ENCODE measurements at regions not wholly inside any gene's neighbourhood (a gene's known extent, or its start where the extent isn't known, plus 50 kb on each side); places are given as distances from the start of the nearest gene placed in this dataset.

DNA sequence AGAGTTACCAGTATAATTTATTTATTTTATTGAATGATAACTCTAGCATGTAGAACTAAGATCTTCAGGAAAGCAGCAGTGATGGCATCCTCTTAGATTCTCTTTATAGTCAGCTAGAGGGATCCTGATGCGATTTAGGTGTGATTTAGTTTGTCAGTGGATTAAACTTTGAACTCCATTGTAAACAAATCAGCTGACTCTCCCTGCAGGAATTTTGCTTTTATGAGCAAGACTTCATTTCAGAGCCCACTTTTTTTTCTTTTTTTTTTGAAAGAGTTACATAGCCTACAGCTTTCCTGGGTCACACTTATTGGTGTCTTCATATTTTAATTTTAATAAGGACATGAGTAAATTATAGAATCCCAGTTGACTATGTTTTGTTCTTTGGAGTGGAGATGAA lies 93.8 kb upstream of the SEMA6A start:
- H3K9me3 Mint-ChIP-seq, result peaks cover 9% of the 10 kb centered on the region
- H3K27ac Mint-ChIP-seq, result no peak overlapping the region
- H3K4me3 Mint-ChIP-seq, result no peak overlapping the region
- POLR2A ChIA-PET, result interaction anchor here (0.6 kb wide), 1 partner anchor 111 kb away, joined by 3 read pairs; no protein-coding TSS in a partner anchor
- H3K36me3 Mint-ChIP-seq, result no peaks in the 10 kb centered on the region
- DNase-seq (ENCODE audit: low spot score) (no peak), ATAC-seq (no peak)
- H3K4me1 Mint-ChIP-seq, result peaks cover 3% of the 10 kb centered on the region
- CTCF ChIA-PET, result no interaction called here
- H3K27me3 Mint-ChIP-seq (ENCODE audit: low read depth), result no peaks in the 10 kb centered on the region
- TF ChIP-seq, protein P1, sequence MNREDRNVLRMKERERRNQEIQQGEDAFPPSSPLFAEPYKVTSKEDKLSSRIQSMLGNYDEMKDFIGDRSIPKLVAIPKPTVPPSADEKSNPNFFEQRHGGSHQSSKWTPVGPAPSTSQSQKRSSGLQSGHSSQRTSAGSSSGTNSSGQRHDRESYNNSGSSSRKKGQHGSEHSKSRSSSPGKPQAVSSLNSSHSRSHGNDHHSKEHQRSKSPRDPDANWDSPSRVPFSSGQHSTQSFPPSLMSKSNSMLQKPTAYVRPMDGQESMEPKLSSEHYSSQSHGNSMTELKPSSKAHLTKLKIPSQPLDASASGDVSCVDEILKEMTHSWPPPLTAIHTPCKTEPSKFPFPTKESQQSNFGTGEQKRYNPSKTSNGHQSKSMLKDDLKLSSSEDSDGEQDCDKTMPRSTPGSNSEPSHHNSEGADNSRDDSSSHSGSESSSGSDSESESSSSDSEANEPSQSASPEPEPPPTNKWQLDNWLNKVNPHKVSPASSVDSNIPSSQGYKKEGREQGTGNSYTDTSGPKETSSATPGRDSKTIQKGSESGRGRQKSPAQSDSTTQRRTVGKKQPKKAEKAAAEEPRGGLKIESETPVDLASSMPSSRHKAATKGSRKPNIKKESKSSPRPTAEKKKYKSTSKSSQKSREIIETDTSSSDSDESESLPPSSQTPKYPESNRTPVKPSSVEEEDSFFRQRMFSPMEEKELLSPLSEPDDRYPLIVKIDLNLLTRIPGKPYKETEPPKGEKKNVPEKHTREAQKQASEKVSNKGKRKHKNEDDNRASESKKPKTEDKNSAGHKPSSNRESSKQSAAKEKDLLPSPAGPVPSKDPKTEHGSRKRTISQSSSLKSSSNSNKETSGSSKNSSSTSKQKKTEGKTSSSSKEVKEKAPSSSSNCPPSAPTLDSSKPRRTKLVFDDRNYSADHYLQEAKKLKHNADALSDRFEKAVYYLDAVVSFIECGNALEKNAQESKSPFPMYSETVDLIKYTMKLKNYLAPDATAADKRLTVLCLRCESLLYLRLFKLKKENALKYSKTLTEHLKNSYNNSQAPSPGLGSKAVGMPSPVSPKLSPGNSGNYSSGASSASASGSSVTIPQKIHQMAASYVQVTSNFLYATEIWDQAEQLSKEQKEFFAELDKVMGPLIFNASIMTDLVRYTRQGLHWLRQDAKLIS (CRISPR knock-in tag; IDR thresholded peaks at IDR 0.05; ENCODE audit: borderline replicate concordance), result no peak

DNA sequence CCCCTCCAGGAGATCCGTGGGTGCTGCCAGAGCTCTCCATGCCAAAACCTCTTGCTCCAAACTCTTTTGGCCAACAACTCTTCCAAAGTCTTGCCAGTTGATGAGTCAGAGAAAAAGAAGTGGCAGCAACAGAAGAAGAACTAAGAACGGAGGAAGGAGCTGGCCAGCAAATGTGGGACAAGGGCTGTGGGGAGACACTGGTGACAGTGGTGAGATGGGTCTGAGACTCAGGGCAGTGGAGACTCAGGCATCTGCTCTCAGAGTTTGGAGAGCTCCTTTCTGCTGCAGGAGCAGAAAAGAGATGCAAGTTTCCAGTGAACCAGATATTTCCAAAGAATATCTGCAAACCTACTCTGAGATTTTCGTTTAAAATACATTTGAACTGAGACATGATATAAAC lies 92.3 kb upstream of the SEMA6A start:
- POLR2A ChIA-PET, result no interaction called here
- CTCF ChIA-PET, result interaction anchor here (0.7 kb wide), 1 partner anchor 197 kb away, joined by 4 read pairs; no protein-coding TSS in a partner anchor
- H3K4me1 Mint-ChIP-seq, result peaks cover 3% of the 10 kb centered on the region
- no peak overlapping the region for H3K4me3 Mint-ChIP-seq
- peaks cover 5% of the 10 kb centered on the region for H3K27me3 Mint-ChIP-seq (ENCODE audit: low read depth)
- no peak overlapping the region; the same call in 1 of the 2 replicates for H3K27ac Mint-ChIP-seq
- peaks cover 17% of the 10 kb centered on the region for H3K9me3 Mint-ChIP-seq
- peaks cover 9% of the 10 kb centered on the region for H3K36me3 Mint-ChIP-seq
- ATAC-seq (no peak), DNase-seq (ENCODE audit: low spot score) (no peak)
- TF ChIP-seq ATF1 (CRISPR knock-in tag; IDR thresholded peaks at IDR 0.05) (no peak), RELA (CRISPR knock-in tag; IDR thresholded peaks at IDR 0.05; ENCODE audit: borderline replicate concordance) (no peak), FOXK1 (CRISPR knock-in tag; IDR thresholded peaks at IDR 0.05) (no peak), NFYB (CRISPR knock-in tag; conservative IDR thresholded peaks at IDR 0.05; ENCODE audit: low read depth) (no peak), SMAD3 (CRISPR knock-in tag; IDR thresholded peaks at IDR 0.05; ENCODE audit: borderline replicate concordance) (no peak), ZNF416 (CRISPR knock-in tag; IDR thresholded peaks at IDR 0.05) (no peak)
- TF ChIP-seq, protein P2, sequence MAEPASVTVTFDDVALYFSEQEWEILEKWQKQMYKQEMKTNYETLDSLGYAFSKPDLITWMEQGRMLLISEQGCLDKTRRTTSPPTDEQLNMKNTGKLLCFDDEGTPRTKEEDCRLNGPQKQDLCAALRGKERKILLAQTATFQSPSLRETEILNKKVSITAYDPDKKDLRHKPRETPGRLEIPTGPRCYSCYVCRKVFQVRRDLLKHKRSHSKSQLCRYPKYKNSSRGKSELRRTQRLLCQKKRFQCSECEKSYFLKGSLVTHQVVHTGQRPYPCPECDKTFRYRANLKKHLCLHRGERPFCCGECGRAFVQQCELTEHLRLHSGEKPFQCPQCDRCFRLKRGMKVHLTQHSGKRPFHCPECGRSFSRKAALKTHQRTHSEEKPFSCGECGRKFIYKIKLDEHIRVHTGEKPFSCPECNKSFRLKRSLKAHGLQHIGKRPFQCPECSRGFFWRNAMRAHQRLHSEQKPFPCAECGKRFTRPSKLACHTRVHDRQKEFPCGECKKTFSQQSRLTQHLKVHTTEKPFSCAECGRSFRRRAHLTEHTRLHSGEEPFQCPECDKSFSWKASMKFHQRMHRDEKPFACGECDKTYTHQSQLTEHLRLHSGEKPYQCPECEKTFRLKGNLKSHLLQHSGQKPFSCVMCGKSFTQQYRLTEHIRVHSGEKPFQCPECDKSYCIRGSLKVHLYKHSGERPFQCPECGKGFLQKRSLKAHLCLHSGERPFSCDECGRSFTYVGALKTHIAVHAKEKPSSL (CRISPR knock-in tag; conservative IDR thresholded peaks at IDR 0.05), result no peak
- TF ChIP-seq, protein P3, sequence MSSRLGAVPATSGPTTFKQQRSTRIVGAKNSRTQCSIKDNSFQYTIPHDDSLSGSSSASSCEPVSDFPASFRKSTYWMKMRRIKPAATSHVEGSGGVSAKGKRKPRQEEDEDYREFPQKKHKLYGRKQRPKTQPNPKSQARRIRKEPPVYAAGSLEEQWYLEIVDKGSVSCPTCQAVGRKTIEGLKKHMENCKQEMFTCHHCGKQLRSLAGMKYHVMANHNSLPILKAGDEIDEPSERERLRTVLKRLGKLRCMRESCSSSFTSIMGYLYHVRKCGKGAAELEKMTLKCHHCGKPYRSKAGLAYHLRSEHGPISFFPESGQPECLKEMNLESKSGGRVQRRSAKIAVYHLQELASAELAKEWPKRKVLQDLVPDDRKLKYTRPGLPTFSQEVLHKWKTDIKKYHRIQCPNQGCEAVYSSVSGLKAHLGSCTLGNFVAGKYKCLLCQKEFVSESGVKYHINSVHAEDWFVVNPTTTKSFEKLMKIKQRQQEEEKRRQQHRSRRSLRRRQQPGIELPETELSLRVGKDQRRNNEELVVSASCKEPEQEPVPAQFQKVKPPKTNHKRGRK (CRISPR knock-in tag; IDR thresholded peaks at IDR 0.05; ENCODE audit: borderline replicate concordance), result no peak
- TF ChIP-seq, protein P4, sequence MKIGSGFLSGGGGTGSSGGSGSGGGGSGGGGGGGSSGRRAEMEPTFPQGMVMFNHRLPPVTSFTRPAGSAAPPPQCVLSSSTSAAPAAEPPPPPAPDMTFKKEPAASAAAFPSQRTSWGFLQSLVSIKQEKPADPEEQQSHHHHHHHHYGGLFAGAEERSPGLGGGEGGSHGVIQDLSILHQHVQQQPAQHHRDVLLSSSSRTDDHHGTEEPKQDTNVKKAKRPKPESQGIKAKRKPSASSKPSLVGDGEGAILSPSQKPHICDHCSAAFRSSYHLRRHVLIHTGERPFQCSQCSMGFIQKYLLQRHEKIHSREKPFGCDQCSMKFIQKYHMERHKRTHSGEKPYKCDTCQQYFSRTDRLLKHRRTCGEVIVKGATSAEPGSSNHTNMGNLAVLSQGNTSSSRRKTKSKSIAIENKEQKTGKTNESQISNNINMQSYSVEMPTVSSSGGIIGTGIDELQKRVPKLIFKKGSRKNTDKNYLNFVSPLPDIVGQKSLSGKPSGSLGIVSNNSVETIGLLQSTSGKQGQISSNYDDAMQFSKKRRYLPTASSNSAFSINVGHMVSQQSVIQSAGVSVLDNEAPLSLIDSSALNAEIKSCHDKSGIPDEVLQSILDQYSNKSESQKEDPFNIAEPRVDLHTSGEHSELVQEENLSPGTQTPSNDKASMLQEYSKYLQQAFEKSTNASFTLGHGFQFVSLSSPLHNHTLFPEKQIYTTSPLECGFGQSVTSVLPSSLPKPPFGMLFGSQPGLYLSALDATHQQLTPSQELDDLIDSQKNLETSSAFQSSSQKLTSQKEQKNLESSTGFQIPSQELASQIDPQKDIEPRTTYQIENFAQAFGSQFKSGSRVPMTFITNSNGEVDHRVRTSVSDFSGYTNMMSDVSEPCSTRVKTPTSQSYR (CRISPR knock-in tag; IDR thresholded peaks at IDR 0.05), result no peak
- TF ChIP-seq, protein P5, sequence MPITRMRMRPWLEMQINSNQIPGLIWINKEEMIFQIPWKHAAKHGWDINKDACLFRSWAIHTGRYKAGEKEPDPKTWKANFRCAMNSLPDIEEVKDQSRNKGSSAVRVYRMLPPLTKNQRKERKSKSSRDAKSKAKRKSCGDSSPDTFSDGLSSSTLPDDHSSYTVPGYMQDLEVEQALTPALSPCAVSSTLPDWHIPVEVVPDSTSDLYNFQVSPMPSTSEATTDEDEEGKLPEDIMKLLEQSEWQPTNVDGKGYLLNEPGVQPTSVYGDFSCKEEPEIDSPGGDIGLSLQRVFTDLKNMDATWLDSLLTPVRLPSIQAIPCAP (CRISPR knock-in tag; IDR thresholded peaks at IDR 0.05), result no peak
- TF ChIP-seq, protein P6, sequence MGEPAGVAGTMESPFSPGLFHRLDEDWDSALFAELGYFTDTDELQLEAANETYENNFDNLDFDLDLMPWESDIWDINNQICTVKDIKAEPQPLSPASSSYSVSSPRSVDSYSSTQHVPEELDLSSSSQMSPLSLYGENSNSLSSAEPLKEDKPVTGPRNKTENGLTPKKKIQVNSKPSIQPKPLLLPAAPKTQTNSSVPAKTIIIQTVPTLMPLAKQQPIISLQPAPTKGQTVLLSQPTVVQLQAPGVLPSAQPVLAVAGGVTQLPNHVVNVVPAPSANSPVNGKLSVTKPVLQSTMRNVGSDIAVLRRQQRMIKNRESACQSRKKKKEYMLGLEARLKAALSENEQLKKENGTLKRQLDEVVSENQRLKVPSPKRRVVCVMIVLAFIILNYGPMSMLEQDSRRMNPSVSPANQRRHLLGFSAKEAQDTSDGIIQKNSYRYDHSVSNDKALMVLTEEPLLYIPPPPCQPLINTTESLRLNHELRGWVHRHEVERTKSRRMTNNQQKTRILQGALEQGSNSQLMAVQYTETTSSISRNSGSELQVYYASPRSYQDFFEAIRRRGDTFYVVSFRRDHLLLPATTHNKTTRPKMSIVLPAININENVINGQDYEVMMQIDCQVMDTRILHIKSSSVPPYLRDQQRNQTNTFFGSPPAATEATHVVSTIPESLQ (CRISPR knock-in tag; IDR thresholded peaks at IDR 0.05), result no peak
- TF ChIP-seq, protein P7, sequence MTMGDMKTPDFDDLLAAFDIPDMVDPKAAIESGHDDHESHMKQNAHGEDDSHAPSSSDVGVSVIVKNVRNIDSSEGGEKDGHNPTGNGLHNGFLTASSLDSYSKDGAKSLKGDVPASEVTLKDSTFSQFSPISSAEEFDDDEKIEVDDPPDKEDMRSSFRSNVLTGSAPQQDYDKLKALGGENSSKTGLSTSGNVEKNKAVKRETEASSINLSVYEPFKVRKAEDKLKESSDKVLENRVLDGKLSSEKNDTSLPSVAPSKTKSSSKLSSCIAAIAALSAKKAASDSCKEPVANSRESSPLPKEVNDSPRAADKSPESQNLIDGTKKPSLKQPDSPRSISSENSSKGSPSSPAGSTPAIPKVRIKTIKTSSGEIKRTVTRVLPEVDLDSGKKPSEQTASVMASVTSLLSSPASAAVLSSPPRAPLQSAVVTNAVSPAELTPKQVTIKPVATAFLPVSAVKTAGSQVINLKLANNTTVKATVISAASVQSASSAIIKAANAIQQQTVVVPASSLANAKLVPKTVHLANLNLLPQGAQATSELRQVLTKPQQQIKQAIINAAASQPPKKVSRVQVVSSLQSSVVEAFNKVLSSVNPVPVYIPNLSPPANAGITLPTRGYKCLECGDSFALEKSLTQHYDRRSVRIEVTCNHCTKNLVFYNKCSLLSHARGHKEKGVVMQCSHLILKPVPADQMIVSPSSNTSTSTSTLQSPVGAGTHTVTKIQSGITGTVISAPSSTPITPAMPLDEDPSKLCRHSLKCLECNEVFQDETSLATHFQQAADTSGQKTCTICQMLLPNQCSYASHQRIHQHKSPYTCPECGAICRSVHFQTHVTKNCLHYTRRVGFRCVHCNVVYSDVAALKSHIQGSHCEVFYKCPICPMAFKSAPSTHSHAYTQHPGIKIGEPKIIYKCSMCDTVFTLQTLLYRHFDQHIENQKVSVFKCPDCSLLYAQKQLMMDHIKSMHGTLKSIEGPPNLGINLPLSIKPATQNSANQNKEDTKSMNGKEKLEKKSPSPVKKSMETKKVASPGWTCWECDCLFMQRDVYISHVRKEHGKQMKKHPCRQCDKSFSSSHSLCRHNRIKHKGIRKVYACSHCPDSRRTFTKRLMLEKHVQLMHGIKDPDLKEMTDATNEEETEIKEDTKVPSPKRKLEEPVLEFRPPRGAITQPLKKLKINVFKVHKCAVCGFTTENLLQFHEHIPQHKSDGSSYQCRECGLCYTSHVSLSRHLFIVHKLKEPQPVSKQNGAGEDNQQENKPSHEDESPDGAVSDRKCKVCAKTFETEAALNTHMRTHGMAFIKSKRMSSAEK (CRISPR knock-in tag; IDR thresholded peaks at IDR 0.05; ENCODE audit: borderline replicate concordance), result no peak
- TF ChIP-seq, protein P8, sequence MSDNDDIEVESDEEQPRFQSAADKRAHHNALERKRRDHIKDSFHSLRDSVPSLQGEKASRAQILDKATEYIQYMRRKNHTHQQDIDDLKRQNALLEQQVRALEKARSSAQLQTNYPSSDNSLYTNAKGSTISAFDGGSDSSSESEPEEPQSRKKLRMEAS (CRISPR knock-in tag; IDR thresholded peaks at IDR 0.05), result no peak
